ENCODE measurements at regions not wholly inside any gene's neighbourhood (a gene's known extent, or its start where the extent isn't known, plus 50 kb on each side); places are given as distances from the start of the nearest gene placed in this dataset.
A peak's percentile ranks its signal among the peaks of the same experiment; 100 is the strongest.

- 100% methylated on average over 2 of the region's 14 CpGs for WGBS (ENCODE audit: insufficient coverage, low lambda C conversion rate)
- no peak overlapping the region for H3K4me3 ChIP-seq (ENCODE audit: low read length)
- DNase-seq, result no peak
- H3K9me3 ChIP-seq (ENCODE audit: control insufficient read depth, low read depth, low read length), result no peaks in the 10 kb centered on the region
- no peaks in the 10 kb centered on the region for H3K4me1 ChIP-seq (ENCODE audit: control insufficient read depth, insufficient read depth, low read length)
- H3K27me3 ChIP-seq (ENCODE audit: control insufficient read depth, insufficient read depth, low read length), result peaks cover 21% of the 10 kb centered on the region
- no peak overlapping the region for H3K27ac ChIP-seq (ENCODE audit: low read length)
- H3K36me3 ChIP-seq (ENCODE audit: control insufficient read depth, insufficient read depth, low read length), result no peaks in the 10 kb centered on the region
Measured at GRCh38 chr4:3861720-3862639, 95.8 kb downstream of the ADRA2C start.

DNA sequence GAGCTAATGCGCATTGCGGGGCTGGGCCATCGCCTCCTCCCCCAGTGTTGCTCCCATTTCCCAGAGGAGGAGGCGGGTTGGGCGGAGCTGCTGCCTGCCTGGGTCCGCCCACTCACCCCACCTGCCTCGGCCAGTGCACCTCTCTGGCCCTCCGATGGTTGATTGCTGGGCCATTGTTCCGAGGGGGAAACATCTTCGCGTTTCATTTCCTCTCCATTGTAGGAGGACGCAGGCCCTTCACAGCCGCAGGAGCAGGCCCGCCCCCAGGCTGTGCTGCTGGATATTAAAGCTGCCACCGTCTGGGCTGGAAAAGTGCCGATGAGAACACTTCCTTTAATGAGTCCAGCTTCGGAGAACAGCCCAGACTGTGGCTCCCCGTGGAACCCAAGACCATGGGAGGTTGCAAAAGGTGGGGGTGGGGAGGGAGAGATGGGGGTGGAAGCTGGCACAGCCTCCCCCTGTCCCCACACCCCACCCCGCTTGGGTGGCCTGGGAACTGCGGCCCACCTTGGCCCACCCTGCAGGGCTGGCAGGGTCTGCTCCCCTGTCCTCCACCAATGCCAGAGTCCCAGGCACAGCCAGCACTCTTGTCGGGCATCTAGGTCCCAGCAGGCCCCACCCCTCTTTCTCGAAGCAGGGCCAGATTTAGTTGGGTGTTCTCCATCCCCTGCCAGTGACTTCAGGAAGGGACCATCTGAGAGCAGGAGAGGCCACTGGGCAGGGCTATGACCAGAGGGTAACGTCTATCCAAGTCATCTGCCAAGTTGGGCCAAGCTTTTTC is 96.6 kb downstream of the ADRA2C start:
- Histone ChIP-seq H3K4me1 (ENCODE audit: control insufficient read depth, insufficient read depth, low read length) (no peaks in the 10 kb centered on the region), H3K27me3 (ENCODE audit: control insufficient read depth, insufficient read depth, low read length) (peaks cover 21% of the 10 kb centered on the region), H3K9me3 (ENCODE audit: control insufficient read depth, low read depth, low read length) (no peaks in the 10 kb centered on the region), H3K27ac (ENCODE audit: low read length) (no peak overlapping the region), H3K4me3 (ENCODE audit: low read length) (no peak overlapping the region), H3K36me3 (ENCODE audit: control insufficient read depth, insufficient read depth, low read length) (no peaks in the 10 kb centered on the region)
- WGBS (ENCODE audit: insufficient coverage, low lambda C conversion rate), result no CpG with 5 or more reads among the region's 23 CpGs
- peak in 1 of 2 donors; percentile 17 for DNase-seq

DNA sequence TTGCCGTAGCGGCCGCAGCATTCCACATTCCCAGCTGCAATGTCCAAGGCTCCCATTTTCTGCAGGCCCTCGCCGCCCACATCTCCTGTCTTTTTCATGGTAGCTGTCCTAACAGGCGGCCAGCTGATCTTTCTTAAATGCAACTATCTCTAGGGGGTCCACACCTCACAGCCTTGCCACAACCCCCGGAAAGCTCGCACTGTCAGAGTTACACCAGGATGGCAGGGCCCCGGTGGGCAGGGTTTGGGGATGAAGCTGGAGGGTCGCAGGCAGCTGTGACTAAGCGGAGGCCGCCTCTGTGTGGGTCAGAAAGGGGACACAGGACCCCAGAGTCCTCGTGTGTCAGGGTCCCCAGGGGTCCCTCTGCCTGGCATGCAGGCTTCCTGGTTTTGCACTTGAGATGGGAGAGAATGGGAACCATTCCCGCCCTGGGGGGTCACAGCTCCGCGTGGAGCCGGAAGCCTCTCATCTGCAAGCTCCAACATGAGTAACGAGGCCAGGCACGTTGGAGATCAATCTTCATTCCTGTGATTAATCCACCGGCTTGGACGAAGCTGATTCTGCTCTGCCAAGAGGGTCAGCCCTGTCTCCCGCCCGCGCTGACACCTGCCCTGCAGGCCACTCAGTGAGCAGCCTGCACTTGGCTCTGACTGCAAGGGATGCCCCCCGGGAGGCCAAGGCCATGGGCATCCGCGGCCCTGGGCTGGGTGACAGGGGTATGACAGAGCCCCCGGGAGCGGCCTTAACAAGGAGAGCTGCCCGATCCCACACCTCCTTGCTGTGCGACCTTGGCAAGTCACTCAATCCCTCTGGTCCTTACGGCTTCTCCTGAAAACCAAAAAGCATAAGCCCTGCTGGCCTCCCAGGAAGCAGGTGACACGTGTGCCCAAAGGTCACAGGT is 97.9 kb downstream of the ADRA2C start:
- H3K27me3 ChIP-seq (ENCODE audit: control insufficient read depth, insufficient read depth, low read length), result peaks cover 26% of the 10 kb centered on the region
- H3K4me3 ChIP-seq (ENCODE audit: low read length), result no peak overlapping the region
- WGBS (ENCODE audit: insufficient coverage, low lambda C conversion rate), result no CpG with 5 or more reads among the region's 33 CpGs
- no peaks in the 10 kb centered on the region for H3K9me3 ChIP-seq (ENCODE audit: control insufficient read depth, low read depth, low read length)
- no peak overlapping the region for H3K27ac ChIP-seq (ENCODE audit: low read length)
- no peak for DNase-seq
- H3K36me3 ChIP-seq (ENCODE audit: control insufficient read depth, insufficient read depth, low read length), result no peaks in the 10 kb centered on the region
- H3K4me1 ChIP-seq (ENCODE audit: control insufficient read depth, insufficient read depth, low read length), result no peaks in the 10 kb centered on the region

GRCh38 chr4:3864742-3865721 is 98.8 kb downstream of the ADRA2C start:
- no peak for DNase-seq

DNA sequence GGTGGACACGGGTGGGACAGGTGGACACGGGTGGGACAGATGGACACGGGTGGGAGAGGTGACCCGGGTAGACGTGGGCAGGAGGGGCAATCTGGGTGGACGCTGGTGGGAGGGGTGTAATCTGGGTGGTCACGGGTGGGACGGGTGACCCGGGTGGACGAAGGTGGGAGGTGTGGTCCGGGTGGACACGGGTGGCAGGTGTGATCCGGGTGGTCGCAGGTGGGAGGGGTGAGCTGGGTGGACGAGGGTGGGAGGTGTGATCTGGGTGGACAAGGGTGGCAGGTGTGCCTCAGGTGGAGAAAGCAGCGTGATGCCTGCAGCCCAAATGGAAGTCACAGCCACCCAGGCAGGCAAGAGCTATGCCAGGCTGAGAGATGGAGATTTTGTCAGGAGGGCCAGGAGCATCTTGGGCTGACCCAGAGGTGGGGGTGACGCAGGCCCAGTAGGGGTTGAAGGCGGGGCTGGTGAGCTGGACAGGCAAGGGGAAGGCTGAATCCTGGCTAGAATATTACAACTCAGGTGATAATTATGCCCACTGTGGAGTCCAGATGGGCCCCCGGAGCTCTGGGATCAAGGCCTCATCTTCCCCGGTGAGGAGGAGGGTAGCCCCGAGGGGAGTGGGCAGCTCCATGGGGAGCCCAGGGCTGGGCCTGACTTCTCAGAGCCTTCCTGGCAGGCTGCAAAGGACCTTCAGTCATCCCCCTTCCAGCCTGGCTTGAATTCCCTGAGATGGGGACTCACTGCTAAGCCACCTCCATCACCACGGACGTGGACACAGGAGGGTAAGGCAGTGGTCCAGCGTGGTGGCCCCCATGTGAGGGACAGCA is 100.0 kb downstream of the ADRA2C start:
- WGBS (ENCODE audit: insufficient coverage, low lambda C conversion rate), result no CpG with 5 or more reads among the region's 24 CpGs
- Histone ChIP-seq H3K4me3 (ENCODE audit: low read length) (no peak overlapping the region), H3K4me1 (ENCODE audit: control insufficient read depth, insufficient read depth, low read length) (no peaks in the 10 kb centered on the region), H3K27ac (ENCODE audit: low read length) (no peak overlapping the region), H3K9me3 (ENCODE audit: control insufficient read depth, low read depth, low read length) (no peaks in the 10 kb centered on the region), H3K36me3 (ENCODE audit: control insufficient read depth, insufficient read depth, low read length) (no peaks in the 10 kb centered on the region), H3K27me3 (ENCODE audit: control insufficient read depth, insufficient read depth, low read length) (peaks cover 40% of the 10 kb centered on the region)
- no peak for DNase-seq

More at GRCh38 chr4:3864742-3865721, 98.8 kb downstream of the ADRA2C start:
- Histone ChIP-seq H3K27me3 (ENCODE audit: control insufficient read depth, insufficient read depth, low read length) (peaks cover 29% of the 10 kb centered on the region), H3K4me1 (ENCODE audit: control insufficient read depth, insufficient read depth, low read length) (no peaks in the 10 kb centered on the region), H3K36me3 (ENCODE audit: control insufficient read depth, insufficient read depth, low read length) (no peaks in the 10 kb centered on the region), H3K27ac (ENCODE audit: low read length) (no peak overlapping the region), H3K9me3 (ENCODE audit: control insufficient read depth, low read depth, low read length) (no peaks in the 10 kb centered on the region), H3K4me3 (ENCODE audit: low read length) (no peak overlapping the region)
- 80% methylated on average over 1 of the region's 28 CpGs for WGBS (ENCODE audit: insufficient coverage, low lambda C conversion rate)

GRCh38 chr4:3866813-3867129 is 100.6 kb downstream of the ADRA2C start:
- Histone ChIP-seq H3K9me3 (ENCODE audit: control insufficient read depth, low read depth, low read length) (no peaks in the 10 kb centered on the region), H3K4me1 (ENCODE audit: control insufficient read depth, insufficient read depth, low read length) (no peaks in the 10 kb centered on the region), H3K27ac (ENCODE audit: low read length) (no peak overlapping the region), H3K4me3 (ENCODE audit: low read length) (no peak overlapping the region), H3K27me3 (ENCODE audit: control insufficient read depth, insufficient read depth, low read length) (peaks cover 44% of the 10 kb centered on the region), H3K36me3 (ENCODE audit: control insufficient read depth, insufficient read depth, low read length) (no peaks in the 10 kb centered on the region)
- no CpG with 5 or more reads among the region's 9 CpGs for WGBS (ENCODE audit: insufficient coverage, low lambda C conversion rate)
- no peak for DNase-seq

DNA sequence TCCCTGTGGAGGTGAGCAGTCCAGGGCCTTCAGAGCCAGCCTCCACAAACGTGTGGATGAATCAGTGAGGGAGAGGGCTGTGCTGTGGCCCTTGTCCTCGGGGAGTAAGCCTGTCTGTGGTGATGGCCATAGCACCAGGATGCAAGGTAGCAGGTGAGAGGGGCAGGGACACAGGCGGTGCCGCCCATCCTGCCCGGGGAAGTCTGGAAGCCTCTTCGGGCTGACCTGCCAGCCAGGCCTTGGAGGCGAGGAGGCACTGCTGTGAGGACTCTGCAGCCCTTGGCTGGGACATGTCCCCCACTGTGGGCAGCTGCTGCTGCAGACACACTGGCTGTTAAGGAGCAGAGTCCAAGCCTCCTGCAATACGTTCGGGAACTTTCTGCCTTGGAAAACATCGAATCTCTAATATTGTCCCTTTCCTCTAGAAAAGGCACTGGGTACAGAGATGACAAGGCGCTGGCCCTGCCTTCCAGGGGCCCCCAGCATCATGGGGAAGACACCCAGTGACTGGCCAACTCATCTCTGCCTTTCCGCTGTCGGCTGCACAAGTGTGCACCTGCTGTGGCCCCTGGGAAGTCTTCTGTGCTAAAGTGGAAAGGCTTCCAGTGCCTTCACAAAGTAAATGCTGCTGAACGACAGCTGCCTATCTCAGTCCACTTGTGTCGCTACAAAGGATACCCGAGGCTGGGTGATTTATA is 101.4 kb downstream of the ADRA2C start:
- no peak for DNase-seq
- Histone ChIP-seq H3K36me3 (ENCODE audit: control insufficient read depth, insufficient read depth, low read length) (no peaks in the 10 kb centered on the region), H3K4me1 (ENCODE audit: control insufficient read depth, insufficient read depth, low read length) (no peaks in the 10 kb centered on the region), H3K4me3 (ENCODE audit: low read length) (no peak overlapping the region), H3K27me3 (ENCODE audit: control insufficient read depth, insufficient read depth, low read length) (peaks cover 47% of the 10 kb centered on the region), H3K27ac (ENCODE audit: low read length) (no peak overlapping the region), H3K9me3 (ENCODE audit: control insufficient read depth, low read depth, low read length) (no peaks in the 10 kb centered on the region)
- WGBS (ENCODE audit: insufficient coverage, low lambda C conversion rate), result no CpG with 5 or more reads among the region's 16 CpGs

- 0% methylated on average over 1 of the region's 22 CpGs for WGBS (ENCODE audit: insufficient coverage, low lambda C conversion rate)
- no peak for DNase-seq
- Histone ChIP-seq H3K27me3 (ENCODE audit: control insufficient read depth, insufficient read depth, low read length) (peaks cover 50% of the 10 kb centered on the region), H3K9me3 (ENCODE audit: control insufficient read depth, low read depth, low read length) (no peaks in the 10 kb centered on the region), H3K4me3 (ENCODE audit: low read length) (no peak overlapping the region), H3K27ac (ENCODE audit: low read length) (no peak overlapping the region), H3K36me3 (ENCODE audit: control insufficient read depth, insufficient read depth, low read length) (no peaks in the 10 kb centered on the region), H3K4me1 (ENCODE audit: control insufficient read depth, insufficient read depth, low read length) (no peaks in the 10 kb centered on the region)
Measured at GRCh38 chr4:3868211-3869173, 102.3 kb downstream of the ADRA2C start.

All from large intestine (tissue), 3 donors.